SHP77 treated with DMSO at 0.1 percent for 48 hours (cell line): ENCODE measurements at regions not wholly inside any gene's neighbourhood (a gene's known extent, or its start where the extent isn't known, plus 50 kb on each side); places are given as distances from the start of the nearest gene placed in this dataset.

Source experiments
- DNase-seq: peaks from one replicate; lab custom pipeline; 2025; lab: John Stamatoyannopoulos, UW

- no peak for DNase-seq
Observed at GRCh38 chr13:29955137-29955650, 104.8 kb upstream of the UBL3 start.

DNA sequence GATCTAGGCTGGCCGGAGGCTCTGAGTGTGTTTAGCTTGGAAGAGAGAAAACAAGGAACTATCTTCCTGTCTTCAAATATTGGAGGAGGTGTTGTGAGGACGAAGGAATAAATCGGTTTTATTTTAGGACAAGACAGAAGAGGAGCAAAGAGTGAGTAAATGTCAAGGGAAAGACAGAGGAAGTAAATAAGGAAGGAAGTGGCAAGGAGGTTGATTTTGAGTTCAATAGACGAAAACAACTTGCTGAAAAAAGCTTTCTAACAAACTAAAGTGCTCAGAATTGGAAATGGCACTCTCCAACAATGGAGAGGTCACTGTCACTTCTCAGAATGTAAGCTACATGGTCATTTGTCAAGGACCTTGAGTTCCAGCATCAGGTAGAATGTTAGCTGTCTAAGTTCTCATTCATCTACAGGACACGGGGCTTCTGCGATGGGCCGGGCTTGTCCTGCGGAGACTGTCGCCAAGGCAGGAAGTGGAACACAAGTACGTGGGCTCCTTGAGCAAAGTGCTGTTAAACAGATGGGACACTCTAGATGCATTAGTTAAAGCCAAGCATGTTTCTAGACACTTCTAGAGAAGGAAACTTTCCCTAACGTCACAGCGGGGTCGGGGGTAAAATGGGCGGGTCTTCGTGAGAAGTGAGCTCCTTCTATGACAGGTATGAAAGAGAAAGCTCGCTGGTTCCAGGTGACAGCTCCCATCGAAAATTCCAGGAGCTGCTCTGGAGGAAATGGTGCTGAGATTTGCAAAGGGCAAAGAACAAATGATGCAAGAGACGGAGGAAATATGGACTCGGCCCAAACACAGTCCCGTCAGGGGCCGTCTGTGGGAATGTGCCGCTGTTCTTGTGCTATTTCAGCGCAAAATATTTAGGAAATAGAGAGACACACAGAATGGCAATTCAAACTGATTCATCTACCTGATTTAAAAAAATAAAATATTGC lies 103.9 kb upstream of the UBL3 start:
- no peak for DNase-seq

DNA sequence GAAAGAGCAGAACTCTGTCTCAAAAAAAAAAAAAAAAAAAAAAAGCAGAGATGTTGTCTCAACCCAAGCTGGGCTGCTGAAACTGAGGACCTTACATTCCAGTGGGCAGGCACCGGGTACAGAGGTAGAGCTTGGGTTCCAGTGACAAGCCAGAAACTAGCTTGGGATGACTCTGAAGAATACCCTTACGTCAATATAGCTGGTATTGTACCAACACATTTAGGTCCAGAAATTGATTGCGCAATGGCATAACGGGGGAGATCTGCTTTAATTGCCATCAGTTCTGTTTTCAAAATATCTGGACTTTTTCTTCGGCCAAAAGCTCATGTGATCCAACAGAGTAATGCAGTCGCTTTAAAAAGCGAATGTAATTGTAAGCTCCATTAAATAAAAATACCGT lies 103.1 kb upstream of the UBL3 start:
- no peak for DNase-seq

GRCh38 chr13:29952245-29952644 lies 101.8 kb upstream of the UBL3 start:
- DNase-seq, result no peak

- no peak for DNase-seq
Observed at GRCh38 chr13:29948791-29949190, 98.4 kb upstream of the UBL3 start.

- no peak for DNase-seq
Observed at GRCh38 chr13:29948244-29948643, 97.8 kb upstream of the UBL3 start.

GRCh38 chr13:29947839-29948238 lies 97.4 kb upstream of the UBL3 start:
- DNase-seq, result no peak

- no peak for DNase-seq
Observed at GRCh38 chr13:29946093-29946492, 95.7 kb upstream of the UBL3 start.

- DNase-seq, result no peak
Observed at GRCh38 chr13:29943686-29944085, 93.3 kb upstream of the UBL3 start.

GRCh38 chr13:29943273-29943672 lies 92.9 kb upstream of the UBL3 start:
- DNase-seq, result no peak

DNA sequence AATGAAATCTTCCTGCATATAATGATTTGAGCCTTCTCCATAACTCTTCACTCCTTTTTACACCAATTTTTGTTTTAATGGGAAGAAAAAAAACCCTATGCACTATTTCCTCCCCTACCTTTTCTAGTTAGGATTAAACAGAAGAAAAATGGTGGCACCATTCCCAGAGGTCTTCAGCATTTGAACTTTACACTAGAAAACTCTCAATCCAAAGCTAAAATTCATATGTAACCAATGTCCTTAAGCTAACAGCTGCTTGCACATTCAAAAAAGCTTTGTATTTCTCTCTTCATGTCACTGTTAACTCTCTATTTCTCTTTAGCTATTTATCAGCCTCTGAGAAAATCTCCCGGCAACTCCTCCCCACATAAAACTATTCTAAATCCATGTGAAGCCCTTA lies 90.3 kb upstream of the UBL3 start:
- DNase-seq, result no peak

GRCh38 chr13:29939158-29939557 lies 88.7 kb upstream of the UBL3 start:
- DNase-seq, result no peak

DNA sequence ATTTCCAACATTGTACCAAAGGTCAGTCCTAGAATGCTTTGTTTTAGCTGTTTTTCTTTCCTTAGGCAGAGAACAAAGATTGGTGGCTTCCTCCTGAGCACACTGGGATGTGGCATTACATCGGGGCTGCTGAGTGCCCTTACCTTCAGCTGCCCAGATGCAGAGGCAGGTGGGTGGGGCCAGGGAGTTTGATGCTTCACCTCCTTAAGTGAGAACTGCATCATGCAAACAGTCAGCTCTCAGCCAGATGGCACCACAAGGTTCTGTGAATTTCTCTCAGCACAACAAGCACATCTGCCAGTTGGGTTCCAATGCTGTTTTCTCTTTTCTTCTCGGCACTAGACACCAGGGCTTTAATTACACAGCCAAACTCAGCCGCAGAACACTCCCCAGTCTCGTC lies 87.4 kb upstream of the UBL3 start:
- no peak for DNase-seq

DNA sequence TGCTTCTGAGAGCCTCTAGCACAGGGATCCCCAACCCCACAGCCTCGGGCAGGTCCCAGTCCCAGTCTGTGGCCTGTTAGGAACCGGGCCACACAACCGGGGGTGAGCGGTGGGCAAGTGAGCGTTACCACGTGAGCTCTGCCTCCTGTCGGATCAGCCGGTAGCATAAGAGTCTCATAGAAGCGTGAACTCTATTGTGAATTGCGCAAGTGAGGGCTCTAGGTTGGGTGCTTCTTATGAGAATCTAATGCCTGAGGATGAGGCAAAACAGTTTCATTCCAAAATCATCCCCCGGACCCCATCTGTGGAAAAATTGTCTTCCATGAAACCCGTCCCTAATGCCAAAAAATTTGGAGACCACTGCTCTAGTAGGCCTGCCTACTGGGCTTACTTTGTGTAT lies 87.0 kb upstream of the UBL3 start:
- no peak for DNase-seq

- DNase-seq, result no peak
Observed at GRCh38 chr13:29936956-29937355, 86.5 kb upstream of the UBL3 start.

DNA sequence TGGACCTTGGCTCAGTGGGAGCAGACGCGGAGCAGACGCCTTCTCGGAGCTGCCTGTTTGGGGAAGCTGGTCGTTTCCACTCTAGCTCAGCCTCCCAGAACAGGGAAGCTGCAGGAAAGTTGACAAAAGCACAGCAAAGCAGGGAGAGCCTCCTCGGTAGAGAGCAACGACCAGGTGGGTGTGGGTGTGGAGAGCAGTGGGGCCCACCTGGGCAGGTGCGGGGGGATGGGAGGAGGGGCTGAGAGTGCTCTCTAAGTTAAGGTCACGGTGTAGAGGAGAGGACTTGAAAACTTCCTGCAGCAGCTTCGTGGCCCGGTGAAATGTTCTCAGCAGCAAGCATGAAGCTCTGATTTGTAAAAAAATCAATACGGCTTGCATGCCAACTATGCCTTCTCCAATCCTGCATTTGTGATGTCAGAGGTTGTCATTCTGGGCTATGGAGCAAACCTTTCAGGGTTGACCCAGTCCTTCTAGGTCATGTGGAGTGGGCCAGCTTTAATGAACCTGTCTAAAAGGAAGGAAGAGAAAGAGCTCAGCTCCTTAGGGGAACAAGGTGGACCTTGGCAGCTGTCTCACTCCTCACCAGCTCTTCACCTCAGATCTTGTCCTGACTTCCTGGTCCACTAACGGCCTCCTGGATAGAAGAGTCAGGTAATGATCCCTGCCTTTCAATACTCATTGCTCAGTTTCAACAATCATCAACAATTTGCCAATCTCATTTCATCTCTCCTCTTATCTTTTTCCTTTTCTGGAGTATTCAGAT lies 85.8 kb upstream of the UBL3 start:
- DNase-seq, result no peak

DNA sequence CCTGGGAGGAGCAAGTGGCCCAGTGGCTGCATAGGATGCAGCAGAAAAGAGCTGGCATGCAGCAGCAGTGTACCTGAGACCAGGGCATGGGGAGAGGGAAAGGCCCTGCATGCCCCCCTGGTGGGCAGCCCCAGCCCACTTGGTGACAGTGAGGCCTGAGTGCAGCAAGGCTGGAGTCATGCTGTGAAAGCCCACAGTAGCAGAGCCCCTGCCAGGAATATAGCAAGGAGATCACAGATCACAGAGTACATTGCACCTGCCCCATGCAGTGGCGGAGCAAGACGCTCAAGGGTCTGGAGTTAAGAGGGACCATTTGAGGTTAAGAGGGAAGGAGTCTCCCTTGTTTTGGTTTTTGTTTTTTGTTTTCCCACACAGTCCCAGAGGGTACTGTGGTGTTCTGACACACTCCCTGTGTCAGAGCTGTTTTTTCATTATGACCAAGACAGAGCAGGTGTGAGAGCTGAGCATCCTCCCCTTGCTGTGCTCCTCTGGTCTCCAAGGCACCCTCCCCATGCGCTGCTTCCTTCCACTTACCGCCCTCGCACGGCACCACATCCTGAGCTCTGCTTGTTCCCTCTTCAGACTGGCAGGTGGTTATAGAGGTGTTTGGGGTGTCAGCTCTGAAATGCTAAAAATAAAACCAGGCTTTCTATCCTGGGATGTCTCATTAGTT lies 85.0 kb upstream of the UBL3 start:
- DNase-seq, result no peak

DNA sequence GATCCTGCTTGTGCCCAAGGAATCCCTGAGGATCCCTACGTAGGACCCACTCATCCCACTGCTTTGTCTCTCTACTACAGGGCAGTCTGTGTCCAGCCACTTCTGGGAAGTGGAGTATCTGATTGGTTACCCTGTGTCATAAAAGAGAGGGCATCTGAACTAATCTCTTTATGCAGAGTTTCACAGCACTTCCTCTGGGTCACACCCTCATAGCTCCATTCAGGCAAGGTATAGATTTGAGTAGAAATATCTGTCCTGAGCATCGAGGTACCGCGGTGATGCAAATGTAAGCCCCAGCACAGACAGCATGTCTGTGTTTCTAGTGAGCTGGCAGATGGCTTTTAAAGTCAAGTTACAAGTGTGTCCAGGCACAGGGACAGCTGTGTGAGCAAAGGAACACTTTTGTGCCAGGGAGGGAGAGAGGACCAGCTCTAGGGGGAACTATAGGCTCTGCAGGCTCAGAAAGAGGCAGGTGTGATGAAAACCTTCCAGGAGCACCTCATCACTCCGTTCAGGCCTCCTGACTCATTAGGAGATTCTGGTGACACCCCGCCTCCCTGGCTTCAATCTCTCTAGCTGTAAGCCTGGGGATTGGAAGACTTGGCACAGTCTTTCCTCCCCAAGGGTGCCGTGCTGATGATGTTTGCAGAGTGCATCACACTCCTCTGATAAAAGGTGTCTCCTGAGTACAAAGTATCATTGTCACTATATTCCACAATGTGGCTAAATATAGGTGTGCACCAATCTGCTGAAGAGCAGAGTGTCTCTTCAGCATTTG lies 84.3 kb upstream of the UBL3 start:
- DNase-seq, result no peak

GRCh38 chr13:29933401-29933800 lies 83.0 kb upstream of the UBL3 start:
- no peak for DNase-seq

- no peak for DNase-seq
Observed at GRCh38 chr13:29931696-29932095, 81.3 kb upstream of the UBL3 start.

- no peak for DNase-seq
Observed at GRCh38 chr13:29929062-29929847, 78.8 kb upstream of the UBL3 start.
